Activated gamma-delta T cell (primary cell): ENCODE measurements at regions not wholly inside any gene's neighbourhood (a gene's known extent, or its start where the extent isn't known, plus 50 kb on each side); places are given as distances from the start of the nearest gene placed in this dataset.

Experiments used
- DNase-seq: peaks from one replicate; lab custom pipeline; 2025; lab: John Stamatoyannopoulos, UW

DNA sequence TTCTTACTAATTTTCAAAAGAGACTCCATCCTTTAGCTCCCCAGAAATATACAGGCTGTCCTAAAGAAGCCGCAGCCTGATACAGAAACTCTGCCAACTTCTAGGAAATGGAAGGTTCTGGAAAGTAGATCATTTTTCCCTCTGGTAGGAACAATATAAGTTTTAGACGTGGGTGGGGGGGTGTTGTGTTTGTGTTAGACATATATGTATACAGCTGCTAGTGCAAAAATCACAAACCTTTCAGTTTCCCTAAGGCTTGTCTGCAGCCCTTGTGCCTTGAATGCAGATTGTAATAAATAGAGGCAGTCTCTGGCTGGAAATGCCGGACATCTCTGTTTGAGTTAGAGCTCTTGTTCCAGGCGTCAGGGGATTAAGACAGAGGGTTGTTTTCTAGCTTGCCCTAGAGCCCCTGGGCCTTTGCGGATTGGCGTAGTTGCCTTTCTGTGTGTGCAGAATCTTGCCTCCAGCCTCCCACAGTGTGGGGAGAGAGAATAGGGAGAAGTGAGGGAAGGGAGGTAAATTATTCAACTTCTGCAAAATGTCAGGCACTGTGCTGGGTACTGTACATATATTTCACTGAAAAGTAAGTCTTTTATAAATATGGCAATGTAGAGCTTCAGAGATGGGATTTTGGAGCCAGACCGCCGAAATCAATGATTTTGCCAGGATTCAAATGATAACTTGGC is 269.7 kb downstream of the PRL start:
- no peak for DNase-seq

DNA sequence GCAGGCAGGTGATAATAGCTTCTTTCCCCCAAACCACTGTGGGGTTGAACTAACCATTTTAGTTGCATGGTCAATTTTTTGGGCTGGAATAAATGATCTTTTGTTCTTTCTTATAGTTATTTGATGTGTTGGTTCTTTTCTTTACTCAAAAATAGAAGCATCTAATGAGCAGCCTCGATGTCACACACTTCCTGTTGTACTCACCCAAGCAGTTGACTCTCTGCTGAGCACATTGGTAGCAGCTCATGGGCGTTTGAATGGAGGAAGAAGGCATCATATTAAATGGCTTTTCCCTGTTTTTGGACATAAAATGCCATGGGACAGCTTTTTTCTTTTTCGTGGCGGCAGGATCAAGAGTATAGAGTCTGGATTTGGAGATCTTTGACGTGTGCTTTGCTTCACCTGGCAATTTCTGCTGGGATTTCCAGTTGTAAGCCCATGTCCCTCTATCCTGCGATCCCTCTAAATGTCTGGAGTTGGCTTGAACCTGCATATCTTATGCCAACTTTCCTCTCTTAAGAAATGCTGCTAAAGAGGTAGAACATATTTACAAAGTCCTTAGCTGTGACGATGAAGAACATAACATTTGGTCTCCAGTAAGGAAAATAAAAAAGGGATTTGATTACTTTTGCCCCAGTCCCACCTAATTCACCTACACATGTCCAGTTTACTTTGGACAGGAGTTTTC is 268.3 kb downstream of the PRL start:
- DNase-seq = no peak

DNA sequence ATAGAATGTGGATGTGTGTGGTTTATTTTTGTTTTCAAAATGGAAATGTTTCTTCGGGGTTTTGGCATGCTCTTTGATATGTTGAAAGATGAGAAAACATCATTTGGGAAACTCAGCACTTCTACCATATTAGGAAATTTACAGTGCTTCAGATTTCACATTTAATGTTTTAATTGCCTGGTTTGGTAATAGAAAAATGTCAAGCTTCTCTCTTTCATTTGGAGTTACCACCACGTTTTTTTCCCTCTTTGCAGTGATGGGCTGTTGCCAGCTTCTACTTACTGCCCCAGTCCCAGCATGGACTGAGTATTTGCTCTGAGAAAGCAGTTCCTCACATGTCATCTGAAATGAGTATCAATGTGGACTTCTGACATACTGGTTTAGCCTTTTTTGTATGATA is 267.7 kb downstream of the PRL start:
- DNase-seq = no peak

DNA sequence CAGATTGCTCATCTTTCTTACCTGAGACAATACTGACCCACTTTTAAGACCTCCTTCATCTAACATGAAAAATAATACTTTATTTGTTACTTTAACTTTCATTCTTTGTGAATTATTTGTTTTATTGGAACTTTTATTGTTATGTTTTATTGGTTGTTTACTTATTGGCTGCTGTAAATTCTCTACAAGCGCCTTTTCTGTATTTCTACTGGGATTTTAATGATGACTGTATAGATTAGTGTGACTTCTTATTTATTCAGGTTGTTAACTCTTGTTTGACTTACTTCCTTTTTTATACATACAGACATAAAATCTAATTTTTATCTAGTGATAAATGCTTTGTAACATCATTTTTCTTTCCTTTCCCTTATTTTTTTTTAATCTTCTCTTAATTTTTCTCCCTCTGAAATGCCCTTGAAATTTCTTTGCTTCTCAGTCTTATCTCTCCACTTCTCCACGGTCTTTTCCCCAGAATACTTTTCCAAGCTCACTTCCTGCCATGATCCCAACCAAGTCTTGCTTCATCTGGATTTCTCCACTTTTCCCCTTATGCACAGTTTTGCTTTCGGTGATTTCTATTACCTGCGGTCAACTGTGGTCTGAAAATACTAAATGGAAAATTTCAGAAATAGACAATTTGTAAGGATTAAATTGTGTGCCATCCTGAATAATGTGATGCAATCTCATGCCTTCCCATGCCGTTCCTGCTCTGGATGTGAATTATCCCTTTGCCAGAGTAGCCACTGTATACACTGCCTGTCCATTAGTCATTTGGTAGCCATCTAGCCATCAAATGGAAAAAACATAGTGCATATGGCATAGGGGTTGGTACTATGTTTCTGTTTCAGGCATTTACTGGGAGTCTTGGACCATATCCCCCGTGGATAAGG is 265.9 kb downstream of the PRL start:
- no peak for DNase-seq

DNA sequence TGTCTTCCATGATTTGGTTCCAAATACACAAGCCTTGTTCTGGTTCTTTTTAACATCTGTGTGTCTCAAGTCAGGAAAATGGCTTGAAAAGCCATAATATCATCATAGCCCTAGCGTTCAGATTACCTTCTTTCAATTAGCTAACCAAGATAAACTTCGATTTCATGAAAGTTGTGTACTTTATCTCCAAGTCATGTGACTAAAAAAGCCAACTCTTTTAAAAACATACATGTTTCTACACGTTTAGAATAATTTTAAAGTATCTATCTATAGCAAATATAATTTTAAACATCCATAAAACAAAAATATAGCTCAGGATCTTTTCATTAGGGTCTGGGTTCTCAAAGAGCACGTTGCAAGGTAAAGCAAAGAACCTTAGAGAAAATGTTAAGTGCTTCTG is 261.1 kb downstream of the PRL start:
- DNase-seq = no peak

DNA sequence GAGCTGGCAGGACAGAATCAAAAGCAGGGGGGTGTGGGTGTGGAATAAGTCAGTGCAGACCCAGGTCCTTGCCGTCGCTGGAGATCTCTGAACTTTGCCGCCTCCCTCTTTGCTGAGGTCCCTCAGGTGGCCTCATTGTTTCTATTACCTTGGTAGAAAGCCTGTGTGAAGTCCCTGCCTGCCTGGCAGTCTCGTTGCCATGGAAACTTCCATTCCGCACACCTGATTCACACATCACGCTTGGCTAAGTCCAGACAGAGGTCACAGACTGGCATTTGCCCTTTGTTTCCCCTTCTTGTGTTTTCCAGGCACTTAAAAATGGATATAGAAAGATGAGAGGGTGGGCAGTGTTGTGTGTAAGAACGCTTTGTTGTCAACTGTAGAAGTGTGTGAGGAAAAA is 260.6 kb downstream of the PRL start:
- DNase-seq = no peak

DNA sequence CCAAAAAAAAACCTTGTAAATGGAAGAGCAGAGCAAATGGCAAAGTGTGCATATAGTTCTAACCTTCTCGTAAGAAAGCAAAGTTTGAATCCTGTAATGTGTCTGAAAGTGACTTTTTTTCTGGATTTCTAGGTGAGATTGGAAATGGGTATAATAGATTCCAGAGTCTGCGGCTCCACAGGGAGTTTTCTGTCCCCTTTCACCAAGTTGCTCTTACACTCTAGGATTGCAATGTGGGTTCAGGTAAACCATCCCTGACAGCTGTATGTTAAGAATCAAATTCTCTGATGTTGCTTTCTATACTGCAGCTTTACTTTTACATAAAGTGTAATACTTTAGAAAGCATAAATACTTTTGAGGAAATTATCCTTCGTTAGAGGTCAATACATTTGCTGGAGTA is 260.1 kb downstream of the PRL start:
- no peak for DNase-seq

DNA sequence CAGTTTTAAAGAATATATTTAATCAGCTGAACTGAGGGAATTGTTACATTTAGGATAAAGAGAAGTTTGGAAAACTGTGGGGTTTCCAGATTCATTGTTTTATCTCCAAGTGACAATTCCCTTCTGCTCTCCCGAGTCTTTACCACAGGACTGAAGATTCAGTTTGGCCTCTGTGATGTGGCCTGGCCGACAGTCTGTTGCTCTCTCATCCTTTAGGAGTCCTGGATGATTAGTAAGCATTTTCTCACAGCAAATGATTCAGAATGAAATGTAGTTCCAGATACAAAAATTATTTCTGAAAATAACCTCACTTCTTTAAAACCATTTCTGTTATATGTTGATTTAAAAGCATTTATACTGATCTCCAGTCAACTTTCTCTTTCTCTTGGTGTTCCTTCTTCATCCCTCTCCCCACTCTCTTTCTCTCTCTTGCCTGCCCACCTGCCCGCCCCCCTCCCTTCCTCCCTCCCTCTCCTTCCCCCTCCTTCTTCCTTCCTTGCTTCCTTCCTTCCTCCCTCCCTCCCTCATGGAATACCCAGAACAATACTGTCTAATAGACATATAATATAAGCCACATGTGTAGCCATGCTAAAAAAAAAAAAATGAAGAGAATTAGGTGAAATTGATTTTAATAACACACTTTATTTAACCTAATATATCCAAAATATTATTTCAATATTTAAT is 254.9 kb downstream of the PRL start:
- no peak for DNase-seq

DNA sequence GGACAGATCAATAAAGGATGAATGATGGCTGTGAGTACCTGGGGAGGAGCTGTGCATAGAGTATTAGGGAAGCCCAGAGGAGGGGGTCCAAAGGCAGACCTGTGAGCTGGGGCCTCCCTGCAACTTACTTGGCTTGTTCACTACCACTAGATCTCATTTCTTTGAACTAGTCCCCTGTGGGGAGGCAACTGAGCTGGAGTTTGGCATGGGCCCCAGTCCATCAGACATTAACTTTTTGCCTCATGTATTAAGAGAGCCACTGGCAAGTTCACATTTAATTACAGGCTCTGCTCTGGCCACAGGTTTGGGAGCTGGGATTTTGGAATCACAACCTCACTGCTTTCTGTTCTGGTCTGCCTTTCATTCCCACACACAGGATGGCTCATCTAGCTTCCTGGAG is 254.1 kb downstream of the PRL start:
- no peak for DNase-seq

DNA sequence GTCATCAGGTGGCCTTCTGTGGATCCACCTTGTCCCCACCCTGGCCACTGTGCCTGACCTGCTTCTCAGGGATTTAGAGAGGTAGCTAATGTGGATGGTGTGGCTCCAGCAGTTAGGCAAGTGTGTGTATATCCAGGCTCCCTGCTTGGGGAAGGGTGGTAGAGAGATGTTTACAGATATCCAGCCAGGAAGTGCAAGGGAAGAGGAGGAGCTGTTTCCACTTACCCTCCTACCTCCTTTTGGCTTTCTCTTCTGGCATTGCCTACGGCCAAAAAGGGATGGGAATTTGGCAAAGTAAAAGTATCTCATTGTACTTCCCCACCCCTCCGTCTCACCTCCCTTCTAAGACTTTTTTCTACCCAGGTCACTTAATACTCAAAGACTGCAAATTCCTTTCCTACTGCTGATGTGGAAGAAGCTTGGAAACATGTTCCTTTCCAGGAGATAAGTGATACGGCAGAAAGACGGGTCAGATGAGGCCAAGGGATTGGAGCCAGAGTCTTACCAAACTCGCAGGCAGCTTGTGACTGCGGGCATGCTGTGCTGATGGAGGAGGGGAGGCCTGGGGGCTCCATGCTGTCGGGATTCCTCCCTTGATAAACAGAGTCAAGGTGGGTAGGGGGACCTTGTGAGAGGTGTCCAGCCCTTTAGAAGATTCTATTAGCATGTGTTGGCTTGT is 253.4 kb downstream of the PRL start:
- DNase-seq = no peak

DNA sequence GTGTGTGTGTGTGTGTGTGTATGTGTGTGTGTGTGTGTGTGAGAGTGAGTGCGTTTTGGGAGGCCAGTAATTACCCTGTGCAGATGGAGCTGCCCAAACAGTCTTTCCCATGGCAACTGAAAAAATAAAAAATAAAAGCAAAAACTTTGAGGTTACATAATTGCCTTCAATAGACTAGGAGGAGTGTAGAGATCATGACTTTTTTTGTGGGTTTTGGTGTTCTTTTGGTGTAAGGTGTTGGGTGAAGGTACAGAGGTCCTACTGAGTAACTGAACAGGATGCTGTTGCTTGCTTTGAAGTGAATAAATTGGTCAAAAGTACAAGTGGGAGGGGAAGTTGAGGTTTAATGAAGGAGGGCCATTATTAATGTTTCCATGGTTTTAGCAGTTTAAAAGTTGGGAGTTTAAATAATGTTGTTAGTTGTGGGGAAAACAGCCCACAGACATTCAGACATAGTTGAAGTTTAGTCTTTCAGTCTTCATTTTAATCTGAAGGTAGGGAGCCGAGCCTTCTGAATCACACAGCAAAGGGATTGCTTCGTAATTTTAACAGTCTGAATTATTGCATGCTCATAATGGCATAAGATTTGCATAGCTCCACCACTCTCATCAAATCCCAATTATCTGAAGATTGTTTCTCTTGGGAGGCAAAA is 251.4 kb downstream of the PRL start:
- DNase-seq = no peak

DNA sequence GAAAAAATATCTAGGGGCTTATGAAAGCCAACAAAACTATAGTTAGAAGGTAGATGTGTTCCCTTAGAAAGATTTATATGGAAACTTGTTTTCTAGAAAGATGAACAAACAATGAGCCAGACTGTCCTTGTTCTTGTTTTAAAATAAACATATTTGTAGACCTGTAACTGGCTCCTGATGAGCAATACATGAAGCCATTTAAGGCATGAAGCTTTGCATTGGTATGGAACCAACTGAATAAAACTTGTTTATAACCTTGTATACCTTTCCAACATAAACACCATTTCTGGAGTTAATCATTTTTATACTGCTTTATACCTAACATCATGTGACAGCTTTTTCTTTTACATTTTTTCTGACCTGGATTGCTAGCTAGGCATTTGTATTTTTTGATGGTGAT is 247.8 kb downstream of the PRL start:
- no peak for DNase-seq

DNA sequence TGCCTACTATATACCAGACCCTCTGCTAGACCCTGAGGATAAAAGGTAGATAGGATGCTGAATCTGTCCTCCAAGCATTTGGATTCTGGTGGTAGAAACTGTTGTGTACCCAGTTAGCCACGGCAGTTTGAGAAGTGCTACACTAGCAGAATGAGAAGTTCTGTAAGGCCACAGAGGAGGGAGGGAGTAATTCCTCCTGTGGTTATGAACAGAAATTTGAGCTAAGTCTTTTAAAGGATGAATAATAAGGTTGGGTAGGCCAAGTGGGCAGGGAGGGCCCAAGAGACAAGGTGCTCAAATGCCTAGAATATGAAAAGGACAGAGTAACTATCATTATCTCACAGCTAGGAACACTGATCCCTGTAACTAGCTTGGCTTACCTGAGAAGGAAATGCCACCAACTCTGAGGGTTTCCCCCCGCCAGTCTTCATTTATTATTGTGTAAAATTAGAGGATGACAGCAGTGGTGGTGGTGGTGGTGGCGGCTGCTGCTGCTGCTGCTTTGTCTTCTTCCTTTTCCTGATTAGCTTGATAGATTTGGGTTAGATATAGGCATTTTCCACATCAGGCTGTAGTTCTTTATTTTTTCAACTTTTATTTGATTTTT is 243.3 kb downstream of the PRL start:
- DNase-seq = no peak

DNA sequence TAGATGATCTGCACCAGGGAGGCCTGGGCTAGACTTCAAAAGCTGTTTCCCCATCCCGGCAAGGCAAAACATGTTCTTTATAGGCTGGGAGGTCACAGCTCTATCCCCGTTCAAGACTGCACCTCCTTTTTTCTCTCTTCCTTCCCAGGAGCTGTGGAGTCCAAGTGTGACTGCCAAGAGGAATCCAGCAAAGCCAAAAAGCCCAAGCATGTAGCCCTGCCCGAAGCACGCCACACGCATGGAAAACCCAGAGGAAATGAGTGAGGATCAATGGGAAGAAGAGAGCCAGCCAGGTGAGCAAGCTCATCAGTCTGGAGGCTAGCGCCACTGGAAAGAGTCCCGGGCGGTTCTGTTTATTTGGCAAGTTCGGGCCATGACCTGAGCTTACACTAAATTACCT is 240.4 kb downstream of the PRL start:
- no peak for DNase-seq

DNA sequence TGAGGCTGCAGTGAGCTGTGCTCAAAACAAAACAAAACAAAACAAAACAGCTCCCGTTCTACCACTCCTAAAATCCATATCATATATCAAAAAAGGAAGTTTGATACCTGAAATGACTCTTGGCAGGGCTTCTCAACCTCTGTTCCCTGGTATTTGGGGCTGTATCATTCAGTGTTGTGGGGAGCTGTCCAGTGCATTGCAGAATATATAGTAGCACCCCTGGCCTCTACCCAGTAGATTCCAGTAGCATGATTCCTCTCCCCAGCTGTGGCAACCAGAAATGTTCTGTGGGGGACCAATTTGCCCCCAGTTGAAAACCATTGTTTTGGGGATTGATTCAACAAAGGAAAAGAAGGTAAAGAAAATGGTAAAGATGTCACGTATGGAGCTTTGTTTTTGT is 238.9 kb downstream of the PRL start:
- DNase-seq = no peak

DNA sequence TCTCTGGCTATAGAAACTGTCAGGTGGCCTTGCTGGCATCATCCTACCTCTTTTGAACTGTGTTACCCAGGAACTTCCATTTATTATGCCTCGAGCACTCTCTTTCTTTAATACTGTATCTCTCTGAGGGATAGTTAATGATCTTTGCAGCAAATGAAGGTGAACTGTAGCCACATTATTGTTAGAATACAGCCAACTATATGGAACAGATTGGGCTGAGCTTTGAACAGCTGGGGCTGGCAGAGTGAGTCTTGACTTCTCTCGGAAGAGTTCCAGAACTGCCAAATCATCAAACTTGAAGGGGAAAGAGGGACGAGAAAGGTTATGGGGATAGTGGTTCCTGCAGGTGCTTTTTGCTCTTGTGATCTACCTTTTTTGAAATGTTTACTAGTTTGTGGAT is 237.7 kb downstream of the PRL start:
- DNase-seq = no peak

DNA sequence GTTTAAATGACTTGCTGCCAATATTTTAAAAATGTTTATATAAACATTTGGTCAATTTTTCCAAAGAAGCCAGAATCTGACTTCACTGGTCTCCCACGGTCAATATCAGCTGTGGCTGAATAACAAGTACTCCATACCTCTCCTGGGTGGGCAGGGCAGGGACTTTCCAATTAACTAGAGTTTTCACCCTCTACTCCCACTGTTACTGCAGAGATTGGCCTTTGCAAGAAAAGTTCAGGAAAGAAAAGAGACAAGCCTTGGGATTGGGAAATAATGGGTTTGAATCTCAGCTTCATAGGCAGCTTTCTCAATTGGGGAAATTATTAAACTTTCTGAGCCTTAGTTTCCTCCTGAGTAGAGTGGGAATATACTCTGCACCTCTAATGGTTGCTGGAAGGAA is 236.9 kb downstream of the PRL start:
- DNase-seq = no peak

DNA sequence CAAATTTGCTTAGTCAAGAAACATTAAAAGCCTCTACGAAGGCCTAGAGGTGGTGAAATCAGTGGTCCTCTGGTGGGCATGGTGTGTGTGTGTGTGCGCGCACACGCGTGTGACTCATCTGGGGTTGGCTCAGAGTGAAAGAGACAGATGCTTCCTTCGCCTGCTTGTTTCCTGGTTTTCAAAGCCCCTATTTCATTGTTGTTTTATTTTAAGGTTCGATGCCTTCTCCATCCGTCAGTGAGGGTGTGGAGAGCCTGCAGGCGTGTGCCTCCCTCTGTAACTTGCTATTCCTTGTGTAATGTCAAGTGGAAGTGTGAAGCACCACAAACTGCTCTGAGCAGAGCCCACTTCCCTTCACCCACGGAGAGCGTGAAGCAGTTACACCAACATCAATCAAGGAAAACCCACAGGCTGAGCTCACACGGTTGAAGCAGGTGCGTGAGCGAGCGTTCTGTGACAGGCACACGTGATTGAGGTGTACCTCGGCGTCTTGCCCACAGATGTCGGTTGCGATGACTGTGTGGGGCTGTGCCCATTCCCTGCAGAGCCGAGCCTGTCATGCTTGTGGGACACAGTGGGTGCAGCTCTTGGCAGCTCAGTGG is 233.9 kb downstream of the PRL start:
- no peak for DNase-seq

DNA sequence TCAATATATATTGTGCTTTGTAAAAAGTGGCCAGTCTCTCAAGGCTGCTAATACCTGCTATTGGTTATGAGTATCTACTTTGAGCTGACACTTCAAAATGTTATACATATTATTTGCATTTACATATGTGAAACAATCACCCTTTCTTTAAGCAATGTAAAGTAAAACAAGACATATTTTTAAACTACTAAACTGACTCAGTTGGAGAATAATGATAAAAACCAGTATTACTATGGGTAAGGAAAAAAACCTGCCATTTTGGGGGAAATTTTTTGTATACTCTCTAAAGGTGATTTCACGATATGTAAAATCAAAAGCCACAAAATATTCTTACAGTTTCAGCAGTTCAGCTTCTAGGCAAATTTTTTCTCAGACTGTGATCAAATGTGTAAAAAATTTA is 232.3 kb downstream of the PRL start:
- DNase-seq = no peak

DNA sequence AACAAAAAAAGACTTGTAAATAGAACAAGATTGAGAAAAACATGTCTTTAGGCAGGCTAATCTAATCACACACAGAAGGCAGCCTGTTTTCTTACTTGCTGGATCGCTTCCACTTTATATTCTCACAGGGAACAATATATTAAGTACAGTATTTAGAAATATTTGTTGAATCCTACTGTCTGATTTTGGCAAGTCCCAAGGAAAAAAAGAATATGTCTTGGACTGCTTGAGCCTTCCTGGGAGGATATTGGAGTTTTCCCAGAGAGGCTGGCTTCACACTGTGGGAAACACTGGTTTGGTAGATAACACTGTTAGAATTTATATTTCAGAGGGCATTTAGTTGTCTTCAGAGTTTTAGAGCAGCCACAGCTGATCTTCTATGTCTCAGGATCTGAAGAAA is 229.7 kb downstream of the PRL start:
- no peak for DNase-seq
